Uterus (tissue), 3 donors: ENCODE measurements at regions not wholly inside any gene's neighbourhood (a gene's known extent, or its start where the extent isn't known, plus 50 kb on each side); places are given as distances from the start of the nearest gene placed in this dataset.
A peak's percentile ranks its signal among the peaks of the same experiment; 100 is the strongest.

ENCODE experiments used
- DNase-seq, 2 donors: peaks; one replicate each; pipeline ENCODE4 v3.0.0-alpha.2; 2019 to 2020
- H3K27ac ChIP-seq, 2 donors: fragments of 200-600 bp; sonication (generic); 1 replicate in 1 of 2; 2 replicates in 1 of 2; pipeline ENCODE4 v1.5.1; 2016 to 2018
- H3K27me3 ChIP-seq, 2 donors: fragments of 200-600 bp; sonication (generic); one replicate each; pipeline ENCODE4 v1.5.1; 2018 to 2019; ENCODE audit warnings: control low read depth in 1 of 2
- H3K36me3 ChIP-seq, 2 donors: fragments of 200-600 bp; sonication (generic); one replicate each; pipeline ENCODE4 v1.5.1; 2019; ENCODE audit warnings: control low read depth in 1 of 2
- H3K4me1 ChIP-seq, 2 donors: fragments of 200-600 bp; sonication (generic); one replicate each; pipeline ENCODE4 v1.5.1; 2018 to 2019; ENCODE audit warnings: control low read depth in 1 of 2
- H3K4me3 ChIP-seq, 2 donors: fragments of 200-600 bp; sonication (generic); 1 replicate in 1 of 2; 2 replicates in 1 of 2; pipeline ENCODE4 v1.5.1; 2018 to 2019; ENCODE audit warnings: mild to moderate bottlenecking in 1 of 2
- H3K9me3 ChIP-seq, 2 donors: fragments of 200-600 bp; sonication (generic); one replicate each; pipeline ENCODE4 v1.5.1; 2019; ENCODE audit warnings: control low read depth in 1 of 2
- POLR2A ChIP-seq, 2 donors: fragments of 450-650 bp; IDR thresholded peaks; one replicate each; pipeline ENCODE4 v1.6.1; 2016; ENCODE audit warnings: antibody characterized with exemption in 2 of 2, mild to moderate bottlenecking in 1 of 2, moderate library complexity in 1 of 2
- intact Hi-C: fragments of 100-400 bp; cut with DNase I; formaldehyde crosslinking; loops from one replicate; pipeline ENCODE4 v1.15.1; 2023; ENCODE audit warnings: low total_unique reads
- TF ChIP-seq, protein P1 (sequence below), 4 experiments: fragments of 200-600 bp in 2 of 4; fragments of 450-650 bp in 2 of 4; sonication (generic) in 2 of 4; IDR thresholded peaks; one replicate each; pipeline ENCODE4 v1.5.1; 2016 to 2019; ENCODE audit warnings: antibody characterized with exemption in 4 of 4, mild to moderate bottlenecking in 2 of 4, moderate library complexity in 1 of 4
- donor health status: DM: yes; HTN: yes; CAD: no.

DNA sequence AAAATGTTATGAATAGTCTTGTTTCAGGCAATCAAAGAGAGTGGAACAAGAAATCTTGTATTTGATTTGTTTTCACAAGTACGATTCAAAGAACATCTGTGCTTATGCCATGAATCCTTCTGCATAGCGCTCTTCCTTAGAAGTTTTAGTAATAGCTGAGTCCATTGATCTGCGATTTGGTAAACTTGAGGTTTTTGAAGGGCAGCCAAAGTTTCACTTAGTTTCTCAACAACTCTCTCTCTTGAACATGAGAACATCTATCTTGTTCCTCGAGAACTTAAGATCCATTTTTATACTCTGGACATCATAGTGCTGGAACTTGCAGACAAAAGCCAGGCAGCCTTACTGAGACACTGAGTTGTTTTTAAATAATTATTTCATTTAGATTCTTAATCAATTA lies 96.2 kb upstream of the USP15 start:
- Histone ChIP-seq H3K36me3 (no peaks in the 10 kb centered on the region), H3K4me1 (no peaks in the 10 kb centered on the region), H3K4me3 (no peak overlapping the region), H3K27me3 (no peaks in the 10 kb centered on the region), H3K27ac (no peak overlapping the region), H3K9me3 (no peaks in the 10 kb centered on the region)
- no peak for TF ChIP-seq POLR2A (IDR thresholded peaks at IDR 0.05)
- TF ChIP-seq, protein P1, sequence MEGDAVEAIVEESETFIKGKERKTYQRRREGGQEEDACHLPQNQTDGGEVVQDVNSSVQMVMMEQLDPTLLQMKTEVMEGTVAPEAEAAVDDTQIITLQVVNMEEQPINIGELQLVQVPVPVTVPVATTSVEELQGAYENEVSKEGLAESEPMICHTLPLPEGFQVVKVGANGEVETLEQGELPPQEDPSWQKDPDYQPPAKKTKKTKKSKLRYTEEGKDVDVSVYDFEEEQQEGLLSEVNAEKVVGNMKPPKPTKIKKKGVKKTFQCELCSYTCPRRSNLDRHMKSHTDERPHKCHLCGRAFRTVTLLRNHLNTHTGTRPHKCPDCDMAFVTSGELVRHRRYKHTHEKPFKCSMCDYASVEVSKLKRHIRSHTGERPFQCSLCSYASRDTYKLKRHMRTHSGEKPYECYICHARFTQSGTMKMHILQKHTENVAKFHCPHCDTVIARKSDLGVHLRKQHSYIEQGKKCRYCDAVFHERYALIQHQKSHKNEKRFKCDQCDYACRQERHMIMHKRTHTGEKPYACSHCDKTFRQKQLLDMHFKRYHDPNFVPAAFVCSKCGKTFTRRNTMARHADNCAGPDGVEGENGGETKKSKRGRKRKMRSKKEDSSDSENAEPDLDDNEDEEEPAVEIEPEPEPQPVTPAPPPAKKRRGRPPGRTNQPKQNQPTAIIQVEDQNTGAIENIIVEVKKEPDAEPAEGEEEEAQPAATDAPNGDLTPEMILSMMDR (IDR thresholded peaks at IDR 0.05) = no peak
- intact Hi-C loops = no loop called here
- no peak for DNase-seq

DNA sequence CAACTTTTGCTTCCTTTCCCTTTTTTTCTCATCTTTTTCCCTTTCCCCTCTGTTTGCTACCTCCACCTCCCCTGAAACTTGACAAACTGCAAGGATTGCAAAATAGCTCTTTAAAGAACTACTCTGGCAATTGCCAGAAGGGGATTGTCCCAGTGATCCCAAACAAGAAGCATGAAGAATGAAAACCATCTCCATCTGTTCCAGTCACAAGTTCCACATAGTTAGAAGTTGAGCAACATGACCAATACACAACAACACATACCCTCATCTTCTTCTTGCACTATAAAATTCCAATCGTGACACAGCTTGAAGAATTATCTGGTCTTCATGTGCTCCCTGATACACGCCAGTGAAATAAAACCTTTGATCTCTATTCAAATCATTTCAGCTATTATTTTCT lies 93.7 kb upstream of the USP15 start:
- TF ChIP-seq POLR2A (IDR thresholded peaks at IDR 0.05) = no peak
- TF ChIP-seq, protein P1 (IDR thresholded peaks at IDR 0.05) = no peak
- no peaks in the 10 kb centered on the region for H3K4me1 ChIP-seq
- H3K36me3 ChIP-seq = no peaks in the 10 kb centered on the region
- no peak for DNase-seq
- no peak overlapping the region for H3K4me3 ChIP-seq
- H3K9me3 ChIP-seq = no peaks in the 10 kb centered on the region
- H3K27me3 ChIP-seq = no peaks in the 10 kb centered on the region
- intact Hi-C loops = no loop called here
- H3K27ac ChIP-seq = no peak overlapping the region

DNA sequence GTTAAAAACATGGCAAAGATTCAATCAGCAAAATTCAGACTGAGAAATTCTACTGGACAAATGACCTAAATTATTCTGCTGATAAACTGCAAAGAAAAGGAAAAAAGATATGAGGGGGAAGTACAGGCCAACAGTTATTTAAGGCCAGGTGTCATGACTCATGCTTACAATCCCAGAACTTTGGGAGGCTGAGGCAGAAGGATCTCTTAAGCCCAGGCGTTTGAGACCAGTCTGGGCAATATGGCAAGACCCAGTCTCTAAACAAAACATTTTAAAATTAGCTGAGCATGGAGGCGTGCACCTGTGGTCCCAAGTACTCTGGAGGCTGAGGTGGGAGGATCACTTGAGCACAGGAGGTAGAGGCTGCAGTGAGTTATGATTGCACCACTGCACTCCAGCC lies 91.8 kb upstream of the USP15 start:
- no peak overlapping the region for H3K4me3 ChIP-seq
- no peaks in the 10 kb centered on the region for H3K9me3 ChIP-seq
- TF ChIP-seq, protein P1 (IDR thresholded peaks at IDR 0.05) = no peak
- no peaks in the 10 kb centered on the region for H3K27me3 ChIP-seq
- DNase-seq = no peak
- intact Hi-C loops = no loop called here
- no peak overlapping the region for H3K27ac ChIP-seq
- no peaks in the 10 kb centered on the region for H3K36me3 ChIP-seq
- no peaks in the 10 kb centered on the region for H3K4me1 ChIP-seq

DNA sequence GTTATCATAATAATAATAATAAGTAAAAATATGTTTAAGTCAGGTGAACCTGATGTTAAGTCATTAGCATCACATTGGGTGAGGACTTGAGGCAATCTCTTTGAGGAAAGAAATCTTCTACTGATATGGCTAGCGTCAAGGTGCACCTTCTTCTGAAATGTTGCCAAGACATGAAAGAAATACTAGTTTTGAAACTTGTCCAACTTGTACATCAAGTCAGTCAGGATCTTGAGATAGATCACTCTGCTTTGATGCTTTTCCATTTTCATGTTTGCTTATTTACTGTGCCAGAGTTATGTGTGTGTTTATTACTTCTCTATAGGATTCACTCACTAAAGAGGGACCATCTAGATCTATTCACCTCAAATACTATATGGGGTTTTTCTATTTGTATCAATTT lies 90.0 kb upstream of the USP15 start:
- Histone ChIP-seq H3K36me3 (no peaks in the 10 kb centered on the region), H3K4me1 (no peaks in the 10 kb centered on the region), H3K9me3 (no peaks in the 10 kb centered on the region), H3K27me3 (no peaks in the 10 kb centered on the region), H3K4me3 (no peak overlapping the region), H3K27ac (no peak overlapping the region)
- TF ChIP-seq, protein P1 (IDR thresholded peaks at IDR 0.05) = no peak
- TF ChIP-seq POLR2A (IDR thresholded peaks at IDR 0.05) = no peak
- intact Hi-C loops = no loop called here
- DNase-seq = no peak

DNA sequence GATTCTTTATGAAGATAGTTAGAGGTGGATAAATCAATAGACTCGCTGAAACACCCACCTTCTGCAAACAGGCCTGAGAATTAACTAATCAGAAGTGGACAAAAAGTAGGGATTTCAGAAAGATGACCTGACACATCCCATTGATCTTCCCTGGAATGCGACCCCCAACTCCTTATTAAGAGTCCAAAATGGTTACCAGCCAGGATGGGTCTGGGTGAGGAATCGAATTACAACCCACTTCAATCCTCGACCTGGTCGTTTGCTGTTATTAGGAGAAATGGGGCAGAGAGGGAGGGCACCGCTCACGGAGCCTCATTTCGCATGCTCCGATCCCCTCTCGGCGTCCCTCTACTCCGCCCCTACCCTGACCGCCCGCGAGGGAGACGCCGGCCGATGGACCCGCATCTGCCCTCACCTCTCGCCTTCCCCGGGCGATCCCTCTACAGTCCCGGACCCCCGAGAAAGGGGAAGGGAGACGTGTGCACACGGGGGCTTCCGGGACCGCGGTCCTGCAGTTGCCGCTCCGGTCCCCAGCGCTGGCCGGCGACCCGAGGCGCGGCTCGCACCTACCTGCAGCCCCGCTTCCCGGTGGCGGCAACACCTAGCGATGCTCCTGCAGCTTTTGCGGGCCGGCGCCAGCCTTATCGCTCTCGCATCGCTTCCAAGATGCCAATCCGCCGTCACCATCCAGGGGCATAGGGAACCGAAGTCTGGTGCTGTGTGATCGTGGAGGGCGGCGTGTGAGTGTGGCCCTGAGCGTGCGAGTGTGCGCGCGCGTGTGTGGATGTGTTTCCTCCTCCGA lies 69.3 kb upstream of the USP15 start:
- TF ChIP-seq, protein P1 (IDR thresholded peaks at IDR 0.05) = no peak
- no peak for TF ChIP-seq POLR2A (IDR thresholded peaks at IDR 0.05)
- intact Hi-C loops = no loop called here
- peaks cover 0 to 26% of the 10 kb centered on the region in 2 donors for H3K27me3 ChIP-seq
- peak overlapping the region in 1 of 2 donors; percentile 39 for H3K4me3 ChIP-seq
- no peak overlapping the region for H3K27ac ChIP-seq
- no peaks in the 10 kb centered on the region for H3K9me3 ChIP-seq
- H3K4me1 ChIP-seq = peaks cover 0 to 5% of the 10 kb centered on the region in 2 donors
- no peak for DNase-seq
- no peaks in the 10 kb centered on the region for H3K36me3 ChIP-seq
